GM23338 (cell line): ENCODE measurements at regions not wholly inside any gene's neighbourhood (a gene's known extent, or its start where the extent isn't known, plus 50 kb on each side); places are given as distances from the start of the nearest gene placed in this dataset.

Source experiments
- CTCF ChIP-seq, 2 experiments: fragments of 200-600 bp in 1 of 2; sonication (generic) in 1 of 2; conservative IDR thresholded peaks; 2 replicates each; pipeline versions ENCODE4 v1.5.1 to v1.6.1; 2016 to 2017; ENCODE audit warnings: antibody characterized with exemption in 2 of 2, low read depth in 2 of 2, mild to moderate bottlenecking in 2 of 2, moderate library complexity in 1 of 2
- ETS1 ChIP-seq: IDR thresholded peaks from 2 replicates; pipeline ENCODE4 v1.6.1; 2016; ENCODE audit warnings: antibody characterized with exemption
- EZH2 ChIP-seq: fragments of 200-600 bp; sonication (generic); IDR thresholded peaks from one replicate; pipeline ENCODE4 v1.8.0; 2017; ENCODE audit warnings: antibody characterized with exemption, mild to moderate bottlenecking, low read depth; ENCODE audit not compliant: unreplicated experiment
- TF ChIP-seq, protein P1 (sequence below): IDR thresholded peaks from one replicate; pipeline ENCODE4 v1.6.1; 2018; ENCODE audit warnings: antibody characterized with exemption; ENCODE audit not compliant: unreplicated experiment

- TF ChIP-seq, protein P1, sequence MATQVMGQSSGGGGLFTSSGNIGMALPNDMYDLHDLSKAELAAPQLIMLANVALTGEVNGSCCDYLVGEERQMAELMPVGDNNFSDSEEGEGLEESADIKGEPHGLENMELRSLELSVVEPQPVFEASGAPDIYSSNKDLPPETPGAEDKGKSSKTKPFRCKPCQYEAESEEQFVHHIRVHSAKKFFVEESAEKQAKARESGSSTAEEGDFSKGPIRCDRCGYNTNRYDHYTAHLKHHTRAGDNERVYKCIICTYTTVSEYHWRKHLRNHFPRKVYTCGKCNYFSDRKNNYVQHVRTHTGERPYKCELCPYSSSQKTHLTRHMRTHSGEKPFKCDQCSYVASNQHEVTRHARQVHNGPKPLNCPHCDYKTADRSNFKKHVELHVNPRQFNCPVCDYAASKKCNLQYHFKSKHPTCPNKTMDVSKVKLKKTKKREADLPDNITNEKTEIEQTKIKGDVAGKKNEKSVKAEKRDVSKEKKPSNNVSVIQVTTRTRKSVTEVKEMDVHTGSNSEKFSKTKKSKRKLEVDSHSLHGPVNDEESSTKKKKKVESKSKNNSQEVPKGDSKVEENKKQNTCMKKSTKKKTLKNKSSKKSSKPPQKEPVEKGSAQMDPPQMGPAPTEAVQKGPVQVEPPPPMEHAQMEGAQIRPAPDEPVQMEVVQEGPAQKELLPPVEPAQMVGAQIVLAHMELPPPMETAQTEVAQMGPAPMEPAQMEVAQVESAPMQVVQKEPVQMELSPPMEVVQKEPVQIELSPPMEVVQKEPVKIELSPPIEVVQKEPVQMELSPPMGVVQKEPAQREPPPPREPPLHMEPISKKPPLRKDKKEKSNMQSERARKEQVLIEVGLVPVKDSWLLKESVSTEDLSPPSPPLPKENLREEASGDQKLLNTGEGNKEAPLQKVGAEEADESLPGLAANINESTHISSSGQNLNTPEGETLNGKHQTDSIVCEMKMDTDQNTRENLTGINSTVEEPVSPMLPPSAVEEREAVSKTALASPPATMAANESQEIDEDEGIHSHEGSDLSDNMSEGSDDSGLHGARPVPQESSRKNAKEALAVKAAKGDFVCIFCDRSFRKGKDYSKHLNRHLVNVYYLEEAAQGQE, result no peak
- TF ChIP-seq CTCF (conservative IDR thresholded peaks at IDR 0.05; ENCODE audit: low read depth in 2 of 2) (no peak), EZH2 (no peak), ETS1 (no peak)
These were observed 186.9 kb upstream of the PAPPA start for GRCh38 chr9:115966660-115967059.
